Fibroblast of skin of abdomen (primary cell): ENCODE measurements at regions not wholly inside any gene's neighbourhood (a gene's known extent, or its start where the extent isn't known, plus 50 kb on each side); places are given as distances from the start of the nearest gene placed in this dataset.
A peak's percentile ranks its signal among the peaks of the same experiment; 100 is the strongest.
"Not testable (repeated sequence)": the region's sequence is repeated elsewhere in the genome, so short reads cannot be mapped to it uniquely, and the experiment has no call there.

Experiments
- DNase-seq: peaks from one replicate; pipeline ENCODE4 v3.0.0-alpha.2; 2013

DNA sequence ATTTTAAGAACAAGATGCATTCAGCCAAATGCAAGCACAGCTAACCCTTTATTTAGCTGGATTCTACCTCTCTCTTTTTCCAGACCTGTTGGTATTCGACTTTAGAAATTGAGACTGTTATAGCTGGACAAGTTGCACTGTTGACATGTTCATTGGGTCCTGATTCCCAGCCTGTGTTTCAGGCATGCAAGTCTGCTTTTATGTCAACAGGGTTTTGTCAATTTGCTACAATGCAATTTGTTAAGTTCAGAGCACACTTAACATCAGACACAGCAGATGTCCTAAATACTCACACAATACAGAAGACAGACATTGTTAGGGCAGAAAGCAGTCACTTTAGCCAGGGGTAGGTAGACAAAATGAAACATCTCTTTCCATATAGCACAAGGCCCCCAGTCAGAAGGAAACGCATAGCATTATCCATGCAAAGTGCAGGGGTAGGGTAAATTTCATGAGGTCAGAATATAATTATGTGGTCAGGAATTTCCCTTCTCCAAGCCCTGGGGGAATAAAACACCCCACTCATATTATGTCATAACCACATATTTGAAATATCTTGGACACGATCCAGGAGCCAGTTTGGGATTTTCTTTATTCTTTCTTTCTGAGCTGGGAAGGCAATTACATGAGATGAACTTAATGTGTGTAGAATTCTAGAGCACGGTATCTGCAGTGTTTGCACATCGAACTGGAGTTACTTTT is 504.1 kb downstream of the NTRK3 start:
- peak; percentile 94 for DNase-seq

DNA sequence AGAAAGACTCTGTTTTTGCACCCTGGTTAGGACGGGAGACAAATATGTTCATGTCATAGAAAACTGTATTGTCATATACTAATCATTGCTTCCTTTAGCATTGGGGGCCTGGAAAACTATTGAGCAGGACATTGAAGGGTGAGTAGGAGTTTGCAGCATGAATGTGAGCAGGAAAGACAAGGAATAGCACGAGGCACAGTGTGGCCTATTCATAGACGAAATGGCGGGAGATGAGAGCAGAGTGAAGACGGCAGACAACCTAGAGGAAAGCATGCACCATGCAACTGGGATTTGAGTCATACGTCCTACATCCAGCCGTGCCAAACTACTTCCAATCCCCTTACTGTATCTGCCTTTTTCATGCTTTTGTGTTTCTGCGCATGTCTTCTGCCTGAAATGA is 508.1 kb downstream of the NTRK3 start:
- DNase-seq = no peak

DNA sequence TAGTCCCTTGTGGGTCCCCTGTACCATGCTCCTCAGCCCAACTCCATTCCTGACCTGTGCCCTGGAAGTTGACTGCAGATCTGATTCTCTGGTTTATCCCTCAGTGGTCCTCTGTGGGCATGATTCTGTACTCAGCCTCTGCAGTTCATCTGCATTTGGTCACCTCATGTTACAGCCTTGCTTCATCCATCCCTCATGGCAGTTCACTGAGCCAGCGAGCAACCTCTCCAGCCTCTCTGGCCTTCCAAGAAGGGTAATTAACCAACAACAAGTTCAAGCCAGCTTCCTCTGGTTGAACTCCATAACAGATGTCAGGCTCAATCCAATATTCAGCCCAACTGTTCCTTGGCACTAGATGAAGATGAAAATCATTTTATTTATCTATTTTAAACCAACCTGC is 509.5 kb downstream of the NTRK3 start:
- no peak for DNase-seq

DNA sequence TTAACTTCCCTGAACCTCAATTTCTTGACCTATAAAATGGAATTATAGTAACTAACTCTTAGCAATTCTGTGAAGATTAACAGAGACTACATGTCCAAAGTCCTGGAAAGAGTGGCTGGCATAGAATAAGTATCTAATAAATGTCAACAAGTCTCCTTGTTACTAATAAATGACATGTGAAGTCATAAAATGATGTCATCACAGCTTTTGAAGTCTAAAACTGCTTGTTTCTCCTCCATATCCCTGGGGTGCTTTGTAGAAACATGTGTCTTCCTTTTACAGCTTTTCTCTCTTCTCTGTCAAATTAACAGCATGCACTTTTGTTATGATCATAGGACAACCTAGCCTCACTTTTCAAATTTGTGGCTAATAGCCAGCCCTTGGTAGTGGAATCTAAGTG is 510.2 kb downstream of the NTRK3 start:
- DNase-seq = peak; percentile 20

DNA sequence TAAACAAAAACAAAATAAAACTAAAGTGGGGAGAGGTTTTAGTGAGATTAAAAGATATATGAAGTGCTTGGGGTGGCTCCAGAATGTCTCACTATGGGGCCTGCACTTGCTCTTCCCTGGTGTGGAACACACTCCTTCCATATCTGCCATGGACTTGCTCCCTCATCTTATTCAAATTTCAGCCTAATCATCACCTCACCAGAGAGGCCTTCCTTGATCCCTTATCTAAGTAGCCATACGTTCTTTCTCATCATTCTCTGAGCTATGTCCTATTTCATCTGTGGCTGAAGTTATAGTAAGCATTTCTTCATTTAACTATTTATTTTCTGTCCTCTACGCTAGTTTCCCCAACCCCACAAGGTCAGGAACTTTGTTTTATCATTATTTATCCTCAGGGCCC is 511.7 kb downstream of the NTRK3 start:
- no peak for DNase-seq

DNA sequence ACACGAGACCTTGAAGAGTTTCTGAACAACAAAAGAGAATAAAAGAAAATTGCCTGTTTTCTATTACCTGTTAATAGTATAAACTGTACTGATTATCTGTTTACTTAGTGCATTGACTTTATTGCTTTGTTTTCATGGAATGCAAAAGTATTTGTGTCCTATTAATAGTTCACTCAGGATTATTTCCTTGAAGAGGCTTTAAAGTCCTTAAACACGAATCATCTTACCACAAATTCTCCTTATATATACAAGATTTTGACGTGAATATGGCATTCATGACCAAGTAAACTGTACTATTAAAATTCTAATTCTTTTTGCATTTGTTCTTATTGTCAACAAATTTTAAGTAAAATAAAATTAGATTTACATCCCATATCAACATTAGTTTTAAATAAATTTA is 513.0 kb downstream of the NTRK3 start:
- peak; percentile 71 for DNase-seq

DNA sequence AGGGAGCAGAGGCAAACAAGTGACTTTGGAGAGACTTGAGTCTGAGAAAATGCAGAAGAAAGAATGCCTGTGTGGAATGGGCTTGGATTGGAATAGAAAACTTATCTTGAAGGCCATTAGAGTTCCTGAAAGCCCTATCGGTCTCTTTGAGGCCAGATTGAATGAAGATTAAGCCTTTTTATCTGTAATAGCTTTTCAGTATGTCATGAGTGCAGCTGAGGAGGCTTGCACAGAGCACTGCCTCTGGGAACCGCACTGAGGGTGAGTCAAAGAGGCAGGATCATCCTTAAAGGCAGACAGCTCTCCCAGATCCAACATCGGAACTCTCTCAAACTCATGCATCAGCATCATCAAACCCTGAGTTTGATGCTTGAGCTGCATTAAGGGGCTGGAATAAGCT is 515.2 kb downstream of the NTRK3 start:
- DNase-seq = peak; percentile 20

DNA sequence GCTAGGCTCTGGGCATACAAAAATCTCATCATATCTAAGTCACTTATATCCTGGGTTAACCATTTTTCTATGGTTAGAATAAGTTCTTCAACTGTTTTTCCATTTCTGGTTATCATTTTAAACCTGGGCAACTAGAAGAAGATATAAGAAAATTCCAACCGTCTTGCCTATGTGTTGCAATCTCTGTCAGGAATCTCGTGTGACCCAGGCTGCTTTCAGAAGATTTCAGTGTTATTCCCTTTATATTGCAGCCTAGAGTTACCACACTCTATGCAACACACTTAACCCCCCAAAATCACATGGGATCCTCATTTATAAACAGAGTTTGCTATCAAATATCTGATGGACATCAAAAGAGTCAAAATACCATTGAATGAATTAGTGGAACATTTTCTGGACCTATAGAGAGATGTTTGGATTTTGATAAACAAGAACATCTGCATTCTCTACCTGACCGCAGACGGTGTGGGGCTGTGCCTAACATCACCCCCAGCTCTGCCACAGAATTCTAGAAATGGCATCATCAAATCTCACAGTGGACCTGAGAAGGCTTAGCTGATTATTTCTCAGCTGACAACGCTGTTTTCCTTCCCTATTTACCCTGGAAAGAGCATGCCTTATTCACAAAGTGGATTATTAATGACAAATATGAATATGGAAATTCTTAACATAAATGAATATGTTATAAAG is 515.7 kb downstream of the NTRK3 start:
- no peak for DNase-seq

DNA sequence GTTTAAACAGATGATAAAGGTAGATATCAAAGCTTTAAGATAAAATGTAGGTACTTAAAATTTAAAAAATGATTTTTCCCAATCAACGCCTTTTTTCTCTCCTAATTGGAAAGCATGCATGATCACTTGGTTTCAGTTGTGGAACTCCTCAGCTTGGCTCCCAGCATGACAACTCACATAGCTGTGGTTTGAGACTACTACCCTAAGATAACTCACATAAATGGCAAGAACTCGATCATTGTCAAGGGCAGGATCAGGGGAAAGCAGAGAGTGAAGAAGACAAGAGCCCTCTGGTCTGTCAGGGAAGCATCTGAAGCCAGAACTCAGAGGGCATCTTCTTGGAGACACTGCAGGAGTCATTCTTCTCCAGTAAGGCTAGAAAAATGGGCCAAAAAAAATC is 516.7 kb downstream of the NTRK3 start:
- peak; percentile 69 for DNase-seq

DNA sequence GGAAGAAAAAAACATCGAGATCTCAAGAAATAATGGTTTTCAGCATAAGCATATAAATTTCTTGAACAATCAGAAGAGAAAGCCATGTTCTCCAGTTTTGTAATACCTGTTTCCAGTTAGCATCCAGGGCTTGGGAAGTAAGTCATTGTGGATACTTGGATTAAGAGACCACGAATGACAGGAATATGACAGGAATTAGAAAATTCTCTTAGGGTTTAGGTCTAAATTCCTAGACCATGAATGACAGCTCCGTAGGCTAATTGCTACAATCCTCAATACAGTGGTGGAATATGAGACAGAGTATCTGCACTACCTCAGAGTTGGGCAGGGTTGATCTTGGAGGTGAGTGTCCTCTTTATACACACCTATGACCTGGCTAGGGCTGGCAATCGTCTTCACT is 517.5 kb downstream of the NTRK3 start:
- DNase-seq = peak; percentile 64

DNA sequence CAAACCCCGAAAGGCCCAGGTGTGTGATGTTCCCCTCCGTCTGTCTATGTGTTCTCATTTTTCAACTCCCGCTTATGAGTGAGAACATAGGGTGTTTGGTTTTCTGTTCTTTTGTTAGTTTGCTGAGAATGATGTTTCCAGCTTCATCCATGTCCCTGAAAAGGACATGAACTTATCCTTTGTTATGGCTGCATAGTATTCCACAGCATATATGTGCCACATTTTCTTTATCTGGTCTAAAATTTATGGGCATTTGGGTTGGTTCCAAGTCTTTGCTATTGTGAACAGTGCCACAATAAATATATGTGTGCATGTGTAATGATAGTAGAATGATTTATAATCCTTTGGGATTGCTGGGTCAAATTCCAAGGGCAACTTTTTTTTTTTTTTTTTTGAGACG is 519.1 kb downstream of the NTRK3 start:
- DNase-seq = not testable (repeated sequence)

DNA sequence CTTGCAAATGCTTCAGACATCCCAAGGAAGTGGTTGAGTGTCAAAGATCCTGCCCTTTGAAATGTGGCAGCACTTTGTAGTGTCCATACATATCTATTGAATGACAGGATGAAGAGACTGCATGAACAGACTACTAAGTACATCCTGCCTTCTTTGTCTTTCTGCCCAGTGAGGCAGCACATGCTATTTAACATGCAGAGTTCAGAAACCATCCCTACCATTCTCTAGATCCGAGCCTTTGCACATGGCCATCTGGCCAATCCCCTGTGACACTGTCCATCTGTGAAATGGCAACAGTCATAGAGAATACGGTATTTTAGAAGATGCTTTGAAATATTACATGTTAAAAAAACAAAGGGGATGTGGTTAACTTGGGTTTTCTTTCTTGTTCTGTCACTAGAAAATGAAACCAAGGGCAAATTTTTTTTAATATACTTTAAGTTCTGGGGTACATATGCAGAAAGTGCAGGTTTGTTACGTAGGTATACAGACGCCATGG is 519.6 kb downstream of the NTRK3 start:
- peak; percentile 51 for DNase-seq

DNA sequence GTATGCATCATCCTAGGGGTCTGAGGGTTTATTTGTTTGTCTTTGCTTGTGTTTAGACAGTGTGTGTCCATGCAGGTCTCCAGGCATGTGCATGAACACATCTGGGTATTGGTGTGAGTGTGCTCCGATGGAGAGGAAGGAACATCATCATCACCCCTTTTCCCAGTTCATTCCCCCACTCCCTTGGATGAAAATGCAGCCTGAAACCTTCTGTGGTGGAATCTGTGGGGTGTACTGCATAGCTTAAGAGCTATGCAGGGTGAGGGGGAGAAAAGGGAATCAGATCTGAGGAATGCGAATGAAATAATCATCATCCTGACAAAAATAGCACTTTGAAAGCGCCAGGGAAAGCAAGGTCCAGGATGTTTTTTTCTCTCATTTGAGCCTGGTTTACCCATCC is 520.1 kb downstream of the NTRK3 start:
- peak; percentile 89 for DNase-seq

DNA sequence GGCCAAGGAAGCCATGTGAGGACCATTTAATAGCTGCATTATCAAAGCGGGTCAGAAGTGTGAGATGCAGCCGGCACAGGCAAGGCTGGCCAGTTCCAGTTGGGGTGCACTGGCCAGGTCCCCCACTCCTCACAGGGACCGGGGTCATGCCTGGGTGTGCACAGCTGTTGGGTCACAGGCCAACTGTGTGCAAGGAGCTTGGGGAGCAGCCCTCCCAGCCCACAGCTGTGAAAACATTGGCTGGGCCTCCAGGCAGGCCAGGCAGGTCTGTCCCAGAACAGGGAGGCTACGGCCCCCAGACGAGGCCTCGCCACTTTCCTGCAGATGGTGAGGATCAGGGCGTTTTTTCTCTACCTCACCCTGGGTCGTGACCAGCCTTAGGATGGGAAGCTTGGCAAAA is 521.0 kb downstream of the NTRK3 start:
- DNase-seq = no peak

DNA sequence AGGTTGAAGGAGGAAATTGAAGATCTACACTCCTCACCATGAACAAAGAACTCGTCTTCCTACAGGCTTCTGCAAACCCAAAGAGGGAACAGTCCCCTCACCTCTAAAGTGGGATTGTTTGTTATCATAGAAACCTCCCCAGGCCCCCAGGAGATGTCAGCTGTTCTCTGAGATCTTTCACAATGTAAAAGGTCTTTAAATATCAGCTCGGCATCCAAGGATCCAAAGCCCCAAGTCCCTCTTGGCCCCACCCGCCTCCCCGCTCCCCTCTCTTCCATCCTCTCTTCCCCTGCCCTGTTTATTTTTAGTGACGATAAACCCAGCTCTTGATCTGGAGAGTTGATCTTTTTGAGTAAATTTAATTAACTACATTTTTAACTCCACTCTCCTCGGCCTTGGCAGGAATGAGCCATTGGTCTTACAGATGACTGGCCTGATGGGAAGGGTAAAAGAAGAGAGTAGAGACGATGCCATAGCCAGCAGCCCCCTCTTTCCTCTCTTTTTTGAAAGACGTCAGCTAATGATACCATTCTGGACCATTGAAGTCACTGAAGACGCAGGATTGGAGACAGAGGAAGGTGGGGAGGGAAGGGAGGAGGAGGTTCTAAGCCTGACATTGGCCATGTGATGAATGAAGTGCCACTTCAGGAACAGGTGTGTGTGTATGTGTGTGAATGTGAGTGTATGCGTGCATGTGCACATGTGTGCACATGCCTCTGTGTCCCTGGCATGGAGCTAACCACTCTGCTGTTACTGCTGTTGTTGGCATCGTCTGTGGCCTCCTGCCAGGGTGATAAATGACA is 521.8 kb downstream of the NTRK3 start:
- DNase-seq = no peak

DNA sequence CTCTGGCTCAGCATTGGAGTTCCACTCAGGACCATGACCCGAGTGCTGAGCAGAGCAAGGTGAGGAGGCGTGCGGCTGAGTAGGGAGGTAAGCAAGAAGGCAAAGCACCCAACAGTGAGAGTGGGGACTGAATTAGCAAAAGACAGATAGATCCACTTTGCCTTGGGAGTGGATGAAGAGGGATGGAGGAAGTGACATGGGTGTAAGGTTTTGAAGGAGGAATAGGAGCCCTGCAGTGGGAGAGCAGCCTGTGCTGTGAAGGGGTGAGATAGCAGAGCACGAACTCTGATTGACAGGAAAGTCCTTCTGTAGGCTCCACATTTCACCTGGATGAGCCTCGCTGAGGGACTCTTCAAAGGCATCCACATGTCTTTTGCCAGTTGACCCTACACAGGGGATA is 522.6 kb downstream of the NTRK3 start:
- no peak for DNase-seq

DNA sequence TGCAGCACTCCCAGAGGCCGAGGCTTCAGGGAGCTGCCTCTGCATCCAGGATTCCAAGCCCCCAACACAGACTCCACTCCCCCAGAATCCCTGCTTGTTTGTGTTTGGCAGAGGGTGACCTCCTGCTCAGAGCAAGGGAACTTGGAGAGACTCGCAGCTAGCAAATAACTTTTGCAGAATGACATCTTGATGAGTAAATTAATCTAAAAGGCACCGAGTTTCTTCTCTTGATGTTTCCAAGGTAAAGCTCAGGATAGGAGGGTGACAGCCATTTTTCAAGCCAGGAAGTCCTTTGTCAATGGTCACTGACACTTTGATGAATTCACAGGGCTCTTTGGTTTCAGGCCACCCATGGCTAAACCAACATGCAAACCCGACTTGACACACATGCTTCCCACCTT is 523.0 kb downstream of the NTRK3 start:
- no peak for DNase-seq

DNA sequence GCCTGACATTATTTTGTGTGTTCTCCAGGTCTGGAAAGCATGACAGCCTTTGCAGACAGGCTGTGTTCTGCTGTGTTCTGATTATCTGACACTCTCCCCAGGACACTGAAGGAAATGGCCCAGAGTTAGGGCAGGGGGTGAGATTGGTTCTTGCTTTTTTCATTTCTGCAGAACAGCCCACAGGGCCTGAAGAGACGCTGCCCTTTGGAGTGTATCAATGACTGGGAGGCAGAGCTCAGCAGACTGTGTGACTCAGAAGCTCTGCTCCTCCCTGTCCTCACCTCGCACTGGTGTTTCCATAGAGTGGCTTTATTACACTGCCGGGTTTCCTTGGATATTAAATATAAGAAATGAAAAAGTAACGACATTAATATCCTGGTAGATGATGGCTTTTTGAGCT is 523.6 kb downstream of the NTRK3 start:
- peak; percentile 37 for DNase-seq

DNA sequence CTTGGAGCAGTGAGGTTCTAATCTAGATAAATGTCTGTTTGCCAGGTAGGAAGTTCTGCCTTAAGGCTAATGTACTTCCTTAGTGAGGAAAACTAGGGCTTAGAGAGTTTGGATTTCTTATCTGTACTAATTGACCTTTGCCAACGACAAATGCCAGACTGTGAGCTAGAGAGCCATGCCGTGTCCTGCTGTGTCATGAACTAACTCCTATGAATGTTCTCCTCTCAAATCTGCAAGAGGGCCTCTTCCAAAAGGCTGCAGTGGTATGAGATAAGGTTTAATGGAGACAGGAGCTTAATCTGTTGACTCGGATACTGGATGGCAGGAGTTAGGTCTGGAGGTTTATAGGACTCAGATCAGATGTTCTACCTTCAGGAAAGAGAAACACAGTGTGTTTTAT is 524.9 kb downstream of the NTRK3 start:
- no peak for DNase-seq

DNA sequence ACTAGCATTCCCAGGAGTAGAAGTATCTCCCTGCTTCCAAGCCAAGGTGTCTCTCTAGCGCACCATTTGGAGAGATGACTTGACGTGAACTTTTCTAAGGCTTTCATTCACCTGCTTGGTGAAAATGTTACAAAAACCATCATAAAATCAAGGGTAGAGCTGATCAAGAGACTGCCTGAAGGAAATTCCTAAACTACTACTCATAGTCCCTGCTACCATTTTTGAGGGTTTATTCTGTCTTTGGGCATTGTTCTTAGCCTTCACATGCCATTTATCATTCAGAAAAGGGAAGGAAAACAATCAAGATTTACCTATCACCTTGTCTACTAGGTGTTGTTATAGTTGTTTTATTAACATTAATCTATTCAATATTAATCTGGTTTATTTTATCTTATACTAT is 525.8 kb downstream of the NTRK3 start:
- no peak for DNase-seq

DNA sequence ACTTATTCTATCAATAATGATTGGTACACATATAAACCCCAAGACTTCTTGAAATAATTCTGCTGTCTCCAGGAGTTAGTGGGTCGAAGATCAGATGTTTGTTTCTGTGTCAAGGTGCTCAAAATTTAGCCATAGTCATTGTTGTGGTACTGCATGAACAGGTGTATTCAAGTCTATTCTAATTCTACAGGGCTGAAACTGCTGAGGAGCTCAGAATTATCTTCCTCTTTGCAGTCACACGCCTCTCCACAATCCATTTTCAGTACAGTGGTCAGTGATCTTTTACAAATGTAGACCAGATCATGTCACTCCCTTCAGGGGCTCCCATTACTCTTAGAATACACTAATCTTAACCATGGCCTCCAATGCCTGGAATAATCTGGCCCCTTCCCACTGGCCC is 527.5 kb downstream of the NTRK3 start:
- no peak for DNase-seq

DNA sequence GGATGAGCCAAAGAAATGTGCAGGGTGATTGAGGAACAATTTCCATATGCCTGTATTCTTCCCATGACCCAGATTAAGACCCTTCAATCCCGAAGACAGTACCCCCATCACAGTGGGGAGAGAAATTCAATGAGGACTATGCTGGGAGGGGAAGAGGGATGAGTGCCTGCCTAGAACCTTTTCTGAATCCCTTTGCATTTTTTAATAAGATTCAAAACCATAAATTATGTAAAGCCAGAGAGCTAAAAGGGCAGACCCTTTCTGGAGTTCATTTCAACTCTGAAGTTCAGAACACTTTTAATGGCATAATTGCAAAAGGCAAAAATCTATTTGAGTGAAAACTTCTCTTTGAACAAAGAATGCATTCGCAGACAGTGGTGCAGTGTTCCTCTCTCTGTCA is 529.5 kb downstream of the NTRK3 start:
- DNase-seq = no peak

DNA sequence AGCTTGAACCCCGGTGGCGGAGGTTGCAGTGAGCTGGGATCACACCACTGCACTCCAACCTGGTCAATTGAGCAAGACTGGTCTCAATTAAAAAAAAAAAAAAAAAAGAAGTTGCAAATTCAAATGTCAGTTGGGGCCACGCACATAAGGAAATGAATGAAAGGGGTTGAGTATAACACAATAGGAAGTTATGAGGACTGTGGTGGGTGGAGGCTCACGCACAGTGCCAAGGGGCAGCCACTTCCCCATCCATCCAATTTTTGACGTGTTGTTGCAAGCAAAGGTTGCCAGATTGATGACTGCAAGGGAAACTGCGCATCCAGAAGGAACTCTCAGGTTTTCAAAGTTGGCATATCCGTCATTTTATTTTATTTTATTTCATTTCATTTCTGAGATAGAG is 532.2 kb downstream of the NTRK3 start:
- no peak for DNase-seq
